ENCODE measurements at regions not wholly inside any gene's neighbourhood (a gene's known extent, or its start where the extent isn't known, plus 50 kb on each side); places are given as distances from the start of the nearest gene placed in this dataset.

DNA sequence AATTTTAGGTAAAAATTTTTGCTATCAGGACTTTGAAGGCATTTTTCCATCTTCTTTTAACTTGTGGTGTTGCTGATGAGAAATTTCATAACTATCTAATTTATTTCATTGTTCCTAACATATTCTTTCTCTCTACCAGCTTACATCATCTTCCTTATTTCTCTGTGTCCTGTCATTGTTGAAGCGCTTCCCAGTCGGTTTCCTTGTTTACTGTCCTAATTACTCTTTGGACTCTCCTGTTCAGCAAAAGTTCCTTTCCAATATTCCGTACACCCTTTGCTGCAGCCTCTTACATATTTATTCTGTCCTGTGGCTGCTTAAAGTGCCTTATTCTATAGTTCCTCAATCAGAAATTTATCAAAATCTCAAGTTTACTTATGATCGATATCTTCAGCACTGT, 609.0 kb upstream of the FZD8 start:
- TF ChIP-seq, protein P1, sequence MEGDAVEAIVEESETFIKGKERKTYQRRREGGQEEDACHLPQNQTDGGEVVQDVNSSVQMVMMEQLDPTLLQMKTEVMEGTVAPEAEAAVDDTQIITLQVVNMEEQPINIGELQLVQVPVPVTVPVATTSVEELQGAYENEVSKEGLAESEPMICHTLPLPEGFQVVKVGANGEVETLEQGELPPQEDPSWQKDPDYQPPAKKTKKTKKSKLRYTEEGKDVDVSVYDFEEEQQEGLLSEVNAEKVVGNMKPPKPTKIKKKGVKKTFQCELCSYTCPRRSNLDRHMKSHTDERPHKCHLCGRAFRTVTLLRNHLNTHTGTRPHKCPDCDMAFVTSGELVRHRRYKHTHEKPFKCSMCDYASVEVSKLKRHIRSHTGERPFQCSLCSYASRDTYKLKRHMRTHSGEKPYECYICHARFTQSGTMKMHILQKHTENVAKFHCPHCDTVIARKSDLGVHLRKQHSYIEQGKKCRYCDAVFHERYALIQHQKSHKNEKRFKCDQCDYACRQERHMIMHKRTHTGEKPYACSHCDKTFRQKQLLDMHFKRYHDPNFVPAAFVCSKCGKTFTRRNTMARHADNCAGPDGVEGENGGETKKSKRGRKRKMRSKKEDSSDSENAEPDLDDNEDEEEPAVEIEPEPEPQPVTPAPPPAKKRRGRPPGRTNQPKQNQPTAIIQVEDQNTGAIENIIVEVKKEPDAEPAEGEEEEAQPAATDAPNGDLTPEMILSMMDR (IDR thresholded peaks at IDR 0.05) = no peak
- no peak for TF ChIP-seq POLR2A (IDR thresholded peaks at IDR 0.05)
